Common myeloid progenitor, CD34-positive (primary cell): ENCODE measurements at regions not wholly inside any gene's neighbourhood (a gene's known extent, or its start where the extent isn't known, plus 50 kb on each side); places are given as distances from the start of the nearest gene placed in this dataset.

Experiments used
- CTCF ChIA-PET: fragments of 350-600 bp; sonication (Branson Sonifier 250); formaldehyde crosslinking; loops from one replicate; lab custom pipeline; 2021; ENCODE audit warnings: antibody characterized with exemption; lab: Charles Lee
- POLR2A ChIA-PET: fragments of 350-600 bp; sonication (Branson Sonifier 250); formaldehyde crosslinking; loops from one replicate; lab custom pipeline; 2021; ENCODE audit warnings: antibody characterized with exemption; lab: Charles Lee
- DNase-seq, 3 donors: peaks; one replicate each; pipeline versions ENCODE4 v3.0.0 to v3.0.0-alpha.2; 2013
- H3K27ac ChIP-seq, 2 experiments: 1 replicate in 1 of 2; 2 replicates in 1 of 2; pipeline ENCODE4 v1.7.0; 2013; ENCODE audit warnings: inconsistent platforms in 2 of 2, low read length in 2 of 2, mild to moderate bottlenecking in 2 of 2, low read depth in 1 of 2, moderate library complexity in 1 of 2; ENCODE audit not compliant: severe bottlenecking in 2 of 2, insufficient read depth in 1 of 2, poor library complexity in 1 of 2
- H3K27me3 ChIP-seq, 5 experiments: replicated peaks in 2 of 5; 1 replicate in 3 of 5; 2 replicates in 2 of 5; pipeline versions ENCODE4 v1.6.1 to v1.7.0; 2013; ENCODE audit warnings: low read length in 4 of 5, mild to moderate bottlenecking in 2 of 5, moderate library complexity in 2 of 5, inconsistent platforms in 1 of 5; ENCODE audit not compliant: insufficient read depth in 5 of 5, control insufficient read depth in 4 of 5
- H3K36me3 ChIP-seq, 4 experiments: 1 replicate in 2 of 4; 2 replicates in 2 of 4; pipeline versions ENCODE4 v1.6.1 to v1.7.0; 2013; ENCODE audit warnings: low read length in 3 of 4, control low read depth in 1 of 4, mild to moderate bottlenecking in 1 of 4; ENCODE audit not compliant: control insufficient read depth in 4 of 4, insufficient read depth in 4 of 4
- H3K4me1 ChIP-seq, 4 experiments: 1 replicate in 3 of 4; 2 replicates in 1 of 4; pipeline versions ENCODE4 v1.6.1 to v1.7.1; 2013; ENCODE audit warnings: low read length in 3 of 4, mild to moderate bottlenecking in 3 of 4, control low read depth in 1 of 4, inconsistent platforms in 1 of 4, moderate library complexity in 1 of 4; ENCODE audit not compliant: control insufficient read depth in 4 of 4, insufficient read depth in 4 of 4; ENCODE audit errors: control extremely low read depth in 1 of 4
- H3K4me3 ChIP-seq, 7 experiments: 1 replicate in 4 of 7; 2 replicates in 3 of 7; pipeline versions ENCODE4 v1.5.1 to v1.7.0; 2013; ENCODE audit warnings: mild to moderate bottlenecking in 7 of 7, low read length in 6 of 7, moderate library complexity in 6 of 7, inconsistent platforms in 2 of 7, low read depth in 2 of 7, control low read depth in 1 of 7; ENCODE audit not compliant: insufficient read depth in 4 of 7, control insufficient read depth in 1 of 7; ENCODE audit errors: extremely low read depth in 1 of 7
- H3K9me3 ChIP-seq, 5 experiments: 1 replicate in 4 of 5; 2 replicates in 1 of 5; pipeline versions ENCODE4 v1.6.1 to v1.7.1; 2013; ENCODE audit warnings: low read length in 4 of 5, mild to moderate bottlenecking in 2 of 5, inconsistent platforms in 1 of 5, low read depth in 1 of 5, moderate library complexity in 1 of 5; ENCODE audit not compliant: control insufficient read depth in 4 of 5, insufficient read depth in 2 of 5; ENCODE audit errors: control extremely low read depth in 1 of 5
- WGBS: methylation state at CpG from one replicate; pipeline ENCODE4 v1.1.5; 2013; ENCODE audit not compliant: insufficient coverage; 5-methylcytosine and 5-hydroxymethylcytosine counted together

DNA sequence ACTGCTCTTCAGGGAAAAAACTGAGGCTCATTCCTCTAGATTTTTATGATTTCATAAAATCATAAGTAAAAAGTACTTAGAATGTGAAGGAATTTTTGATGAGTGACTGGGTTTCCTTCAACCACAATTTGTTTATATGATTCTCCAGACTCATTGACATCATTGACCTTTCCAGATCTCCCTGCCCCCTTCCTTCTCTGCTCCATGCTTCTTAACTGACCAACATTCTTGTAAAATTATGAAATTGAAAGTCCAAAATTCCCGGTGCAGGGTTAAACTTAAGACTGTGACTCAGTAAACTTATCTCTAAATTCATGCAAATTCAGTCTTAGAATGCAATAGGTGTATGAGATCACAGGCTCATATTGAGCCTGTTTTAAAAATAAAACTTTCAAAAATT is 648.9 kb downstream of the TDRD15 start:
- DNase-seq, result no peak
- no peak overlapping the region for H3K27ac ChIP-seq

DNA sequence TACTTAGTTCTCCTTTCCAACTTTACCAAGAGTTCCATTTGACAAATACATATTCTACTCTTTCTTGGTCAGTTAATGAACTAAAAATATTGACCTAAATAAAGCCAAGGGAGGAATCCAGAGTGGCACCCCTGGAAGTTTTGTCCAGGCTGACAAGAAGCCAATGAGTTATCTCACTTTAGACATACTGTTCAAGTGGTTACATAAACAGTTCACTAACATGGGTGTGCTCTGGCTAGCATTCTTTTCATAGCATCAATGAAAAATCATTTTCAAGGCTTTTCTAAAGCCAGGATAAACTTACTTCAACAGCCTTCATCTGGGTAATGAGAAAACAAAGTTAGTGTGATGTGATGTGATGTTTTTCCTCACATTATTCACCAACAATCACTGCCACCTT is 649.4 kb downstream of the TDRD15 start:
- no peak overlapping the region for H3K4me3 ChIP-seq
- H3K9me3 ChIP-seq, result no peaks in the 10 kb centered on the region
- no peaks in the 10 kb centered on the region for H3K4me1 ChIP-seq
- no peak for DNase-seq
- CTCF ChIA-PET, result no interaction called here
- no peaks in the 10 kb centered on the region for H3K36me3 ChIP-seq
- no peaks in the 10 kb centered on the region for H3K27me3 ChIP-seq
- POLR2A ChIA-PET, result no interaction called here
- H3K27ac ChIP-seq, result no peak overlapping the region

More for the DNA sequence above, 648.9 kb downstream of the TDRD15 start:
- no CpG with 5 or more reads among the region's 1 CpG for WGBS
- no peak overlapping the region for H3K4me3 ChIP-seq
- no peaks in the 10 kb centered on the region for H3K9me3 ChIP-seq
- H3K36me3 ChIP-seq, result no peaks in the 10 kb centered on the region
- no peaks in the 10 kb centered on the region for H3K27me3 ChIP-seq
- H3K4me1 ChIP-seq, result no peaks in the 10 kb centered on the region
- POLR2A ChIA-PET, result no interaction called here
- CTCF ChIA-PET, result no interaction called here

GRCh38 chr2:21774691-21775368 is 651.1 kb downstream of the TDRD15 start:
- Histone ChIP-seq H3K4me1 (no peaks in the 10 kb centered on the region), H3K4me3 (no peak overlapping the region), H3K27ac (no peak overlapping the region), H3K9me3 (no peaks in the 10 kb centered on the region), H3K27me3 (no peaks in the 10 kb centered on the region), H3K36me3 (no peaks in the 10 kb centered on the region)
- WGBS, result 61% methylated on average over 5 of the region's 6 CpGs
- ChIA-PET CTCF (no interaction called here), POLR2A (no interaction called here)
- no peak for DNase-seq

DNA sequence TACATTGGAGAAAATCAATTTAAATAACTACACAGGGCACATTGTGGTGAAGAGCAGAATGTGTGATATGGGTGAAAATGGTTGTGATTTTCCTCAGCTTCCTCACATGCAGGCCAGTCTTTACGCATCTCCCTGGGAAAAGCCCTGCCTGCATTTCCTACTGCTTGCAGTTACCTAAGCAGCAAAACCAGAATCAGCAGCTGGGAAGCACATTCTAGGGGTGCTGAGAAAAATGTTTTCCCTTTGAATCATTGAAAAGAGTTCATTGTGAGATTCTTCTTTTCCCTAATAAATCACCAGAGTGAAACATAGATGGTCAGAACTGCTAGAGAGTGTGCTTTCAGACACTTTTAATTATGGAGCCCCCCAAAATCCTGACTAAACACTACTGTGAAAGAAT is 656.0 kb downstream of the TDRD15 start:
- no peaks in the 10 kb centered on the region for H3K9me3 ChIP-seq
- H3K27ac ChIP-seq, result no peak overlapping the region
- ChIA-PET CTCF (no interaction called here), POLR2A (no interaction called here)
- 100% methylated on average over 1 of the region's 1 CpG for WGBS
- H3K4me1 ChIP-seq, result no peaks in the 10 kb centered on the region
- H3K27me3 ChIP-seq, result no peaks in the 10 kb centered on the region
- DNase-seq, result no peak
- H3K4me3 ChIP-seq, result no peak overlapping the region
- H3K36me3 ChIP-seq, result no peaks in the 10 kb centered on the region

DNA sequence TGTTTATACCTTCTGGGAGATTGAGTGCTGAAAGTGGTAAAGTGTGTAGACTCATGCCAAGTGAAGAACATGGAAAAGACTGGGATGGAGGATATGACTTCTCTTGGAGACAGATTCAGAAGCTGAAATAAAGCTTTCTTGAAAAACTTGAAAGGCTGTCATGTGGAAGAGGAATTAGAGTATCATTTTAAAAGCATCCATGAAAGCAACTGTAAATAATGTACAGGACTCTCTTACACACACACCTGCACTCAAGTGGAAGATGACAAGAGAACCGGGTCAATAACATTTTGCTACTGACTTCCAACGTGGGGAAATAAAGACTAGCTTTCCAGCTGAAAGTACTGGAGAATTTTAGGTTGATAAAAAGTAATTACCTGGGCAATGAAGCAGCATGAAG is 658.2 kb downstream of the TDRD15 start:
- POLR2A ChIA-PET, result no interaction called here
- Histone ChIP-seq H3K4me1 (no peaks in the 10 kb centered on the region), H3K27me3 (no peaks in the 10 kb centered on the region), H3K27ac (no peak overlapping the region), H3K9me3 (no peaks in the 10 kb centered on the region), H3K36me3 (no peaks in the 10 kb centered on the region), H3K4me3 (no peak overlapping the region)
- no CpG with 5 or more reads among the region's 2 CpGs for WGBS
- CTCF ChIA-PET, result no interaction called here
- DNase-seq, result no peak

GRCh38 chr2:21782866-21783265 is 659.1 kb downstream of the TDRD15 start:
- no peaks in the 10 kb centered on the region for H3K9me3 ChIP-seq
- H3K27ac ChIP-seq, result no peak overlapping the region
- ChIA-PET CTCF (no interaction called here), POLR2A (no interaction called here)
- H3K4me1 ChIP-seq, result no peaks in the 10 kb centered on the region
- H3K27me3 ChIP-seq, result no peaks in the 10 kb centered on the region
- 90% methylated on average over 4 of the region's 6 CpGs for WGBS
- no peak overlapping the region for H3K4me3 ChIP-seq
- no peak for DNase-seq
- no peaks in the 10 kb centered on the region for H3K36me3 ChIP-seq

- Histone ChIP-seq H3K27ac (no peak overlapping the region), H3K4me1 (no peaks in the 10 kb centered on the region), H3K36me3 (no peaks in the 10 kb centered on the region), H3K4me3 (no peak overlapping the region), H3K9me3 (no peaks in the 10 kb centered on the region), H3K27me3 (no peaks in the 10 kb centered on the region)
- CTCF ChIA-PET, result no interaction called here
- POLR2A ChIA-PET, result no interaction called here
- DNase-seq, result no peak
- WGBS, result no CpG with 5 or more reads among the region's 1 CpG
Observed at GRCh38 chr2:21787941-21788340, 664.2 kb downstream of the TDRD15 start.
